CD8-positive, alpha-beta memory T cell (primary cell): ENCODE measurements at regions not wholly inside any gene's neighbourhood (a gene's known extent, or its start where the extent isn't known, plus 50 kb on each side); places are given as distances from the start of the nearest gene placed in this dataset.

Experiments used
- CTCF ChIA-PET: fragments of 350-600 bp; sonication (Branson Sonifier 250); formaldehyde crosslinking; loops from one replicate; lab custom pipeline; 2021; ENCODE audit warnings: antibody characterized with exemption; lab: Charles Lee
- POLR2A ChIA-PET: fragments of 350-600 bp; sonication (Branson Sonifier 250); formaldehyde crosslinking; loops from one replicate; lab custom pipeline; 2021; ENCODE audit warnings: antibody characterized with exemption; lab: Charles Lee
- DNase-seq, 5 donors: peaks; one replicate each; pipeline versions ENCODE4 v3.0.0 to v3.0.0-alpha.2; 2020 to 2022; ENCODE audit warnings: mixed read lengths in 1 of 5
- H3K27ac ChIP-seq: one replicate; pipeline ENCODE4 v1.7.0; 2013; ENCODE audit warnings: low read depth, mild to moderate bottlenecking, low read length, moderate library complexity
- H3K27me3 ChIP-seq: 2 replicates; pipeline ENCODE4 v1.7.0; 2013; ENCODE audit warnings: low read length, mild to moderate bottlenecking; ENCODE audit not compliant: insufficient read depth, poor library complexity, severe bottlenecking
- H3K36me3 ChIP-seq: 2 replicates; pipeline ENCODE4 v1.7.0; 2013; ENCODE audit warnings: mild to moderate bottlenecking, low read length, moderate library complexity; ENCODE audit not compliant: insufficient read depth
- H3K4me1 ChIP-seq: 2 replicates; pipeline ENCODE4 v1.7.0; 2013; ENCODE audit warnings: mild to moderate bottlenecking, low read length, moderate library complexity; ENCODE audit not compliant: insufficient read depth
- H3K4me3 ChIP-seq: 2 replicates; pipeline ENCODE4 v1.7.0; 2013; ENCODE audit warnings: mild to moderate bottlenecking, low read length
- H3K9me3 ChIP-seq: 2 replicates; pipeline ENCODE4 v1.7.0; 2013; ENCODE audit warnings: mild to moderate bottlenecking, low read length
- H3K27ac Mint-ChIP-seq, 8 donors: one replicate each; pipeline ENCODE4 v1.8.0; 2020 to 2021; ENCODE audit warnings: mixed read lengths in 8 of 8, mild to moderate bottlenecking in 6 of 8, inconsistent platforms in 3 of 8, moderate library complexity in 3 of 8
- H3K27me3 Mint-ChIP-seq, 2 donors: one replicate each; pipeline ENCODE4 v1.8.0; 2020 to 2021; ENCODE audit warnings: mixed read lengths in 2 of 2, mild to moderate bottlenecking in 1 of 2, moderate library complexity in 1 of 2
- H3K36me3 Mint-ChIP-seq, 3 donors: one replicate each; pipeline ENCODE4 v1.8.0; 2020 to 2021; ENCODE audit warnings: mixed read lengths in 3 of 3, inconsistent platforms in 1 of 3, mild to moderate bottlenecking in 1 of 3
- H3K4me1 Mint-ChIP-seq, 3 donors: one replicate each; pipeline ENCODE4 v1.8.0; 2020 to 2021; ENCODE audit warnings: mixed read lengths in 3 of 3, inconsistent platforms in 1 of 3, mild to moderate bottlenecking in 1 of 3
- H3K4me3 Mint-ChIP-seq, 7 donors: one replicate each; pipeline ENCODE4 v1.8.0; 2020 to 2021; ENCODE audit warnings: mixed read lengths in 7 of 7, mild to moderate bottlenecking in 6 of 7, moderate library complexity in 4 of 7, inconsistent platforms in 2 of 7
- H3K9me3 Mint-ChIP-seq, 5 donors: one replicate each; pipeline ENCODE4 v1.8.0; 2020 to 2022; ENCODE audit warnings: mixed read lengths in 5 of 5, mild to moderate bottlenecking in 3 of 5, moderate library complexity in 2 of 5, inconsistent platforms in 1 of 5

- no peak for DNase-seq
- Histone ChIP-seq H3K4me1 (no peaks in the 10 kb centered on the region), H3K9me3 (no peaks in the 10 kb centered on the region), H3K27ac (no peak overlapping the region), H3K4me3 (no peak overlapping the region), H3K36me3 (no peaks in the 10 kb centered on the region), H3K27me3 (no peaks in the 10 kb centered on the region)
- ChIA-PET POLR2A (no interaction called here), CTCF (no interaction called here)
- Mint-ChIP-seq H3K4me3 (no peak overlapping the region), H3K4me1 (no peaks in the 10 kb centered on the region), H3K9me3 (no peaks in the 10 kb centered on the region), H3K27ac (no peak overlapping the region), H3K36me3 (no peaks in the 10 kb centered on the region), H3K27me3 (peaks cover 1 to 17% of the 10 kb centered on the region in 2 donors)
Observed at GRCh38 chr3:87370007-87370406, 93.6 kb upstream of the POU1F1 start.

GRCh38 chr3:87367736-87368135, 91.4 kb upstream of the POU1F1 start:
- DNase-seq, result no peak
- Histone ChIP-seq H3K27ac (no peak overlapping the region), H3K4me1 (no peaks in the 10 kb centered on the region), H3K36me3 (no peaks in the 10 kb centered on the region), H3K27me3 (no peaks in the 10 kb centered on the region), H3K9me3 (no peaks in the 10 kb centered on the region), H3K4me3 (no peak overlapping the region)
- no peak overlapping the region for H3K27ac Mint-ChIP-seq
- H3K4me3 Mint-ChIP-seq, result no peak overlapping the region
- ChIA-PET CTCF (interaction anchor here (1.0 kb wide), 1 partner anchor 17 kb away, joined by 3 read pairs; no protein-coding TSS in a partner anchor), POLR2A (no interaction called here)
- no peaks in the 10 kb centered on the region for H3K4me1 Mint-ChIP-seq
- H3K9me3 Mint-ChIP-seq, result no peaks in the 10 kb centered on the region
- H3K27me3 Mint-ChIP-seq, result peaks cover 1 to 24% of the 10 kb centered on the region in 2 donors
- no peaks in the 10 kb centered on the region for H3K36me3 Mint-ChIP-seq

GRCh38 chr3:87363721-87364120, 87.3 kb upstream of the POU1F1 start:
- no peaks in the 10 kb centered on the region for H3K36me3 Mint-ChIP-seq
- no peaks in the 10 kb centered on the region for H3K9me3 Mint-ChIP-seq
- no peak overlapping the region for H3K27ac Mint-ChIP-seq
- DNase-seq, result no peak
- ChIA-PET CTCF (interaction anchor here (1.3 kb wide), 1 partner anchor 13 kb away, joined by 4 read pairs; no protein-coding TSS in a partner anchor), POLR2A (no interaction called here)
- no peaks in the 10 kb centered on the region for H3K4me1 Mint-ChIP-seq
- Histone ChIP-seq H3K4me1 (no peaks in the 10 kb centered on the region), H3K4me3 (no peak overlapping the region), H3K9me3 (no peaks in the 10 kb centered on the region), H3K36me3 (no peaks in the 10 kb centered on the region), H3K27ac (no peak overlapping the region), H3K27me3 (no peaks in the 10 kb centered on the region)
- H3K4me3 Mint-ChIP-seq, result no peak overlapping the region
- H3K27me3 Mint-ChIP-seq, result peaks cover 0 to 15% of the 10 kb centered on the region in 2 donors

GRCh38 chr3:87361956-87362355, 85.6 kb upstream of the POU1F1 start:
- no peak for DNase-seq
- no peaks in the 10 kb centered on the region for H3K9me3 Mint-ChIP-seq
- H3K36me3 Mint-ChIP-seq, result no peaks in the 10 kb centered on the region
- Histone ChIP-seq H3K4me3 (no peak overlapping the region), H3K27ac (no peak overlapping the region), H3K9me3 (no peaks in the 10 kb centered on the region), H3K27me3 (no peaks in the 10 kb centered on the region), H3K4me1 (no peaks in the 10 kb centered on the region), H3K36me3 (no peaks in the 10 kb centered on the region)
- no peak overlapping the region for H3K4me3 Mint-ChIP-seq
- peaks cover 0 to 15% of the 10 kb centered on the region in 2 donors for H3K27me3 Mint-ChIP-seq
- no peaks in the 10 kb centered on the region for H3K4me1 Mint-ChIP-seq
- POLR2A ChIA-PET, result no interaction called here
- CTCF ChIA-PET, result interaction anchor here (1.0 kb wide), 1 partner anchor 11 kb away, joined by 6 read pairs; no protein-coding TSS in a partner anchor
- H3K27ac Mint-ChIP-seq, result no peak overlapping the region

GRCh38 chr3:87361271-87361670, 84.9 kb upstream of the POU1F1 start:
- CTCF ChIA-PET, result interaction anchor here (1.0 kb wide), 1 partner anchor 10 kb away, joined by 6 read pairs; no protein-coding TSS in a partner anchor
- POLR2A ChIA-PET, result no interaction called here
- Histone ChIP-seq H3K4me1 (no peaks in the 10 kb centered on the region), H3K27ac (no peak overlapping the region), H3K4me3 (no peak overlapping the region), H3K9me3 (no peaks in the 10 kb centered on the region), H3K36me3 (no peaks in the 10 kb centered on the region), H3K27me3 (no peaks in the 10 kb centered on the region)
- H3K9me3 Mint-ChIP-seq, result no peaks in the 10 kb centered on the region
- H3K36me3 Mint-ChIP-seq, result no peaks in the 10 kb centered on the region
- no peak for DNase-seq
- peaks cover 0 to 15% of the 10 kb centered on the region in 2 donors for H3K27me3 Mint-ChIP-seq
- no peak overlapping the region for H3K4me3 Mint-ChIP-seq
- no peak overlapping the region for H3K27ac Mint-ChIP-seq
- H3K4me1 Mint-ChIP-seq, result no peaks in the 10 kb centered on the region

- Histone ChIP-seq H3K36me3 (no peaks in the 10 kb centered on the region), H3K27ac (no peak overlapping the region), H3K9me3 (no peaks in the 10 kb centered on the region), H3K4me3 (no peak overlapping the region), H3K27me3 (no peaks in the 10 kb centered on the region), H3K4me1 (no peaks in the 10 kb centered on the region)
- Mint-ChIP-seq H3K27ac (no peak overlapping the region), H3K27me3 (peaks cover 0 to 9% of the 10 kb centered on the region in 2 donors), H3K4me1 (no peaks in the 10 kb centered on the region), H3K36me3 (no peaks in the 10 kb centered on the region), H3K4me3 (no peak overlapping the region), H3K9me3 (no peaks in the 10 kb centered on the region)
- DNase-seq, result no peak
- POLR2A ChIA-PET, result no interaction called here
- CTCF ChIA-PET, result no interaction called here
Observed at GRCh38 chr3:87359826-87360225, 83.4 kb upstream of the POU1F1 start.

GRCh38 chr3:87359025-87359424, 82.6 kb upstream of the POU1F1 start:
- no peak overlapping the region for H3K4me3 Mint-ChIP-seq
- no peak overlapping the region for H3K27ac ChIP-seq
- H3K27me3 Mint-ChIP-seq, result peaks cover 0 to 3% of the 10 kb centered on the region in 2 donors
- CTCF ChIA-PET, result no interaction called here
- H3K36me3 ChIP-seq, result no peaks in the 10 kb centered on the region
- no peak overlapping the region for H3K27ac Mint-ChIP-seq
- no peaks in the 10 kb centered on the region for H3K4me1 Mint-ChIP-seq
- POLR2A ChIA-PET, result no interaction called here
- H3K9me3 Mint-ChIP-seq, result no peaks in the 10 kb centered on the region
- no peak overlapping the region for H3K4me3 ChIP-seq
- H3K9me3 ChIP-seq, result no peaks in the 10 kb centered on the region
- no peaks in the 10 kb centered on the region for H3K27me3 ChIP-seq
- no peak for DNase-seq
- H3K4me1 ChIP-seq, result no peaks in the 10 kb centered on the region
- H3K36me3 Mint-ChIP-seq, result no peaks in the 10 kb centered on the region

- no peak for DNase-seq
- H3K27me3 ChIP-seq, result no peaks in the 10 kb centered on the region
- Mint-ChIP-seq H3K4me1 (no peaks in the 10 kb centered on the region), H3K4me3 (no peak overlapping the region), H3K27ac (no peak overlapping the region), H3K36me3 (no peaks in the 10 kb centered on the region), H3K9me3 (no peaks in the 10 kb centered on the region), H3K27me3 (peaks cover 2 to 7% of the 10 kb centered on the region in 2 donors)
- no peaks in the 10 kb centered on the region for H3K36me3 ChIP-seq
- no peak overlapping the region for H3K4me3 ChIP-seq
- H3K9me3 ChIP-seq, result no peaks in the 10 kb centered on the region
- no peaks in the 10 kb centered on the region for H3K4me1 ChIP-seq
- ChIA-PET CTCF (no interaction called here), POLR2A (no interaction called here)
- H3K27ac ChIP-seq, result no peak overlapping the region
Observed at GRCh38 chr3:87358066-87358465, 81.7 kb upstream of the POU1F1 start.

GRCh38 chr3:87354398-87354797, 78.0 kb upstream of the POU1F1 start:
- no peak overlapping the region for H3K4me3 Mint-ChIP-seq
- no peak for DNase-seq
- H3K27ac Mint-ChIP-seq, result no peak overlapping the region
- no peaks in the 10 kb centered on the region for H3K9me3 ChIP-seq
- H3K9me3 Mint-ChIP-seq, result no peaks in the 10 kb centered on the region
- H3K27me3 Mint-ChIP-seq, result peaks cover 2 to 14% of the 10 kb centered on the region in 2 donors
- POLR2A ChIA-PET, result no interaction called here
- no peaks in the 10 kb centered on the region for H3K27me3 ChIP-seq
- H3K36me3 ChIP-seq, result no peaks in the 10 kb centered on the region
- H3K36me3 Mint-ChIP-seq, result no peaks in the 10 kb centered on the region
- no peak overlapping the region for H3K4me3 ChIP-seq
- H3K27ac ChIP-seq, result no peak overlapping the region
- CTCF ChIA-PET, result no interaction called here
- H3K4me1 ChIP-seq, result no peaks in the 10 kb centered on the region
- H3K4me1 Mint-ChIP-seq, result no peaks in the 10 kb centered on the region
